Skeletal muscle tissue (tissue), 3 donors: ENCODE measurements at regions not wholly inside any gene's neighbourhood (a gene's known extent, or its start where the extent isn't known, plus 50 kb on each side); places are given as distances from the start of the nearest gene placed in this dataset.

ENCODE experiments used
- H3K27ac ChIP-seq: one replicate; pipeline ENCODE4 v1.7.0; 2013; ENCODE audit warnings: mild to moderate bottlenecking, low read depth, low read length, inconsistent platforms
- H3K27me3 ChIP-seq, 3 donors: one replicate each; pipeline ENCODE4 v1.7.0; 2013; ENCODE audit warnings: low read length in 3 of 3; ENCODE audit not compliant: control insufficient read depth in 3 of 3, insufficient read depth in 3 of 3
- H3K36me3 ChIP-seq, 3 donors: one replicate each; pipeline ENCODE4 v1.7.0; 2013; ENCODE audit warnings: low read length in 3 of 3; ENCODE audit not compliant: control insufficient read depth in 3 of 3, insufficient read depth in 3 of 3
- H3K4me1 ChIP-seq, 3 donors: one replicate each; pipeline ENCODE4 v1.7.0; 2013; ENCODE audit warnings: low read length in 3 of 3, mild to moderate bottlenecking in 3 of 3; ENCODE audit not compliant: control insufficient read depth in 3 of 3, insufficient read depth in 3 of 3
- H3K4me3 ChIP-seq, 3 donors: one replicate each; pipeline ENCODE4 v1.7.0; 2013; ENCODE audit warnings: low read length in 3 of 3
- H3K9ac ChIP-seq, 3 donors: one replicate each; pipeline ENCODE4 v1.7.0; 2013; ENCODE audit warnings: low read length in 3 of 3, mild to moderate bottlenecking in 3 of 3, moderate library complexity in 2 of 3, low read depth in 1 of 3
- H3K9me3 ChIP-seq, 3 donors: one replicate each; pipeline ENCODE4 v1.7.0; 2013; ENCODE audit warnings: low read length in 3 of 3; ENCODE audit not compliant: control insufficient read depth in 3 of 3
- donor health status: Osteomylitis.

DNA sequence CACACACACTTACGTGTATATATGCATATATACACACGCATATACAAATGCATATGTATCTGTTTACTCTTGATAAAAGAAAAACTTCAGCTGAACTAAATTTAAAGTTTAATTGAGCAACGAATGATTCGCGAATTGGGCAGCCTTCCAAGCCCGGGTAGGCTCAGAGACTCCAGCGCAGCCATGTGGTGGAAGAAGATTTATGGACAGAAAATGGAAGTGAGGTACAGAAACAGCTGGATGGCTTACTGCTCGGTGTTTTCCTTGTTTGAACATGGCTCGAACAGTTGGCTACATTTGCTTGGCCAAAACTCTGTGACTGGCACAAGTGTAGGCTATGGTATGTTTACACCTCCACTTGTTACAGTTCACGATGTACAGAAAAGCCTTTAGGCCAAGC is 239.3 kb upstream of the PRDM9 start:
- H3K4me3 ChIP-seq = no peak overlapping the region
- H3K27me3 ChIP-seq = no peaks in the 10 kb centered on the region
- H3K9ac ChIP-seq = no peak overlapping the region
- no peaks in the 10 kb centered on the region for H3K36me3 ChIP-seq
- no peaks in the 10 kb centered on the region for H3K9me3 ChIP-seq
- H3K27ac ChIP-seq = no peak overlapping the region
- H3K4me1 ChIP-seq = no peaks in the 10 kb centered on the region

DNA sequence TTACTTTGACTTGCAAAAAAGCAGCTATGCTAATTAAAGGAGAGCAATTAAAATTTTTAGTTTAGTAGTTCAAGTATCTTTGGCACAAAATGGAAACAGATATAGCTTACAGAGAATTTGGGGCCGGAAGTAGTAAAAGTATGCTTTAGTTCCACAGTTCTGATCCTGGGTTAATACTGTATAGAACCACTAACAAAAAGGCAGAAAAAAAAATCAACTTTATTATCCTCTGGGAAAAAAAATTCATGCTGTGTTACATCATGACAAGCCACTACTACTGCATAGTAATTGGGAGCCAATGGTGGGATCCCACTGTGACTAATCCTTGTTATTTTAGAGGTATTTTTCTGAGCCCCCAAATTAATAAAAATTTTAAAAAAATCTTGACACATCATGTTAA is 246.8 kb upstream of the PRDM9 start:
- Histone ChIP-seq H3K4me1 (no peaks in the 10 kb centered on the region), H3K4me3 (no peak overlapping the region), H3K9me3 (no peaks in the 10 kb centered on the region), H3K9ac (no peak overlapping the region), H3K27me3 (no peaks in the 10 kb centered on the region), H3K27ac (no peak overlapping the region), H3K36me3 (no peaks in the 10 kb centered on the region)

DNA sequence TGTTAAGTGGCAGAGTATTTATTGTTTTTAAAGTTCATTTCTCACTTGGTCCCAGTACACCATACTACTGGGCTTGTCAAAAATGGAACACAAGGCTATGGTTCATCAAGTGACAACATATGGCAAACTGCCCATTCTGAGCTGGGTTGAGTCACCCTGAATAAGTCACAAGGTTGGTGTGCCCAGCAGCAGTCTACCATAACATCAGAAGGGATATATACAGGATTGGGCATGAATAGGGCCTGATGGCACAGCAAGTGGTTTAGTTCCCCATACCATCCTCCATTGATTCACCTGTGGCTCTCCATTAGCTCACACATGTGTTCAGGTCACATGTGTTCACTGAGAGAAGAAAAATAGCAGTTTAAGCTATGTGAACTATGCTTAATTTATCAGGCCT is 249.8 kb upstream of the PRDM9 start:
- Histone ChIP-seq H3K27ac (no peak overlapping the region), H3K9me3 (no peaks in the 10 kb centered on the region), H3K4me3 (no peak overlapping the region), H3K27me3 (no peaks in the 10 kb centered on the region), H3K9ac (no peak overlapping the region), H3K4me1 (no peaks in the 10 kb centered on the region), H3K36me3 (no peaks in the 10 kb centered on the region)

DNA sequence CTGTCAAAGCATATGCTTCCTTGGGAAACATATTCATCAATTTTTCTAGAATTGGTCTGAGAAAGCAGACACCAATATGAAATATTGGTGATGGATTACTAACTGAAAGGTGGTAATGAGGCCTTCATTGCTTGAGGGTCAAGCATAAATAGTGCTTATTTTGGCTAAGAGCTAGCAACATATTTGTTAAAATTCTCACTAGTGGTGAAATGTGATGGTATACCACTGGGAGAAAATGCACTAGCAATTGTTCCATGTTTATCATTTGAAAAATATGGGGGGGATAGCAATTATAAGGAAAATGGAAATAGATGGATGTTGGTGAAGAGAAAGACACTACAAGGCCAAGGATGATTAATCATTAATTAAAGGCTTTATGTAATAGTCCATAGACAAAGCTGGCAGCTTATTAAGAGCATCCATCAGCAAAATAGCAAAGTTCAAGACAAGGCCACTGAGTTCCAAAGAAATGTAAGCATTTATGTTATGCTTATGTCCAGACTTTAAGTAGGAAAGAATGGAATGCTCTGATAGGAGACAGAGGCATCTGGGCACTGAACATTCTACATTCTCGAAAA is 253.7 kb upstream of the PRDM9 start:
- H3K36me3 ChIP-seq = no peaks in the 10 kb centered on the region
- H3K27ac ChIP-seq = no peak overlapping the region
- no peaks in the 10 kb centered on the region for H3K9me3 ChIP-seq
- no peaks in the 10 kb centered on the region for H3K4me1 ChIP-seq
- no peak overlapping the region for H3K4me3 ChIP-seq
- H3K27me3 ChIP-seq = no peaks in the 10 kb centered on the region
- no peak overlapping the region for H3K9ac ChIP-seq

DNA sequence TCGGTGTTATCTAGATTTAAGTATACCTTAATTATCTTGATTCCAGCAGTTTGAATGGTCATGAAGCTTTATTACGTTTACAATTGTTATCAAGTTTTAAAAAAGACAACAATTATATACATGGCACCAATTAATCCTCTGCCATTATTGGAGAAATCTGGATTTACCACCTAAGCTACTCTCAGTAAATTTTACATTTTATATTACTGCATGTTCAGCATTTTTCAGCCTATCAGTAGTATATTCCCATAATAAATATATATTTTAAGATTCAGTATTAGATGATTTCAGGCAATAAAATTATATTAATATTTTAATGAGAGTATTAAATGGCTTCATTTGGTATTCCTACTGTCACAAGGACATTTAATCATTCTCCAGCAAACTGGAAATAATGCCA is 264.5 kb upstream of the PRDM9 start:
- Histone ChIP-seq H3K27me3 (no peaks in the 10 kb centered on the region), H3K9me3 (no peaks in the 10 kb centered on the region), H3K9ac (no peak overlapping the region), H3K4me1 (no peaks in the 10 kb centered on the region), H3K27ac (no peak overlapping the region), H3K36me3 (no peaks in the 10 kb centered on the region), H3K4me3 (no peak overlapping the region)

DNA sequence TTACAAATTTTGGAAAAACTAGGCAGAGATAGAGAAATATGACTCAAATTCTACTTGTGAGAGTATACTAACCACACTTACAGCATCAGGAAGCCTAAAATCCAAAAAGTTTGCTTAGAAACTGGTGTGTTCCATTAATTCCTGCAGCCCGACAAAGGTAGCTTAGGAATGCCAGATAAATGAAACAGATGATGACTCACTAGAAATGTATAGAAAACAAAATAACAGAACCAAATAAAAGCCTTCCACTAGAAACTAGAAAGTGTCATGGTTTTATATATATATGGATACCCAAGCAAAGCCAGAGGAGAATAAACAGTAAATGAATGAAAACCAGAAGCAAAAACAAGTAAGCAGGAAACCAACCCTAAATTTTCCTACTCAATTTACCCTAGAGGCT is 272.2 kb upstream of the PRDM9 start:
- Histone ChIP-seq H3K27ac (no peak overlapping the region), H3K36me3 (no peaks in the 10 kb centered on the region), H3K4me1 (no peaks in the 10 kb centered on the region), H3K4me3 (no peak overlapping the region), H3K9me3 (no peaks in the 10 kb centered on the region), H3K27me3 (no peaks in the 10 kb centered on the region), H3K9ac (no peak overlapping the region)

DNA sequence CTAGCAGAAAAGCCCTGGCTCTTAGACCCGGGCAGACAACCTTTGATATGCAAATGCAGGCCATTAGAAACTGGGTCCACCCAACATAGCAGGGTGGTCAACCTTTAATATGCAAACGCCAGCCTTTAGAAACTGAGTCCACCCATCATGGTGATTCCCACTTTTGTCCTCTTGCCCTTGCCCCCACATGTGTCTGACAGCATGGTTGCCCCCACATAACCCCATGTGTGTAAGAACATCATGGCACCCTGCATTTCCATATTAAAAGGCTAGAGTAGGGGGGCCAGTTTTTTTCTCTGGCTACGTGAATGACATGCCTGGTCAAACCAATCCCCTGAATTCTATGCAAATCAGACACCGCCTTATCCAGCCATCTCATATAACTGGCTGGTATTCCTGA is 273.2 kb upstream of the PRDM9 start:
- Histone ChIP-seq H3K4me1 (no peaks in the 10 kb centered on the region), H3K27me3 (no peaks in the 10 kb centered on the region), H3K4me3 (no peak overlapping the region), H3K36me3 (no peaks in the 10 kb centered on the region), H3K9ac (no peak overlapping the region), H3K27ac (no peak overlapping the region), H3K9me3 (no peaks in the 10 kb centered on the region)

DNA sequence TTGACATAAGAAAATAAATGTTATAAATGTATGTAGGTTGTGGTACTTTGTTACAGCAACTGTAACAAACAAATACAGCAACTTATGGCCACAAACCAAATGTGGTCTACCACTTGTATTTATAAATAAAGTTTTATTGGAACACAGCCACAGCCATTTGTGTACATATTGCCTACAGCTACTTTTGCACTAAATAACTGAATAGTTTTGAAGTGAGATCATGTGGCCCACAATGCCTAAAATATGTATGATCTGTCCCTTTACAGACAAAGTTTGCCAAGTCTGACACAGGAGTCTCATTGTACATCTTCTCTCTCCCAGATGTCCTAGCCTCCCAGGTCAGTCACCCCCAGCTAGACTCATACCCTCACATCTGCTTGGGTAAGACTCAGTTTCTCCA is 283.6 kb upstream of the PRDM9 start:
- Histone ChIP-seq H3K4me3 (no peak overlapping the region), H3K9ac (no peak overlapping the region), H3K4me1 (no peaks in the 10 kb centered on the region), H3K27me3 (no peaks in the 10 kb centered on the region), H3K9me3 (no peaks in the 10 kb centered on the region), H3K36me3 (no peaks in the 10 kb centered on the region), H3K27ac (no peak overlapping the region)

DNA sequence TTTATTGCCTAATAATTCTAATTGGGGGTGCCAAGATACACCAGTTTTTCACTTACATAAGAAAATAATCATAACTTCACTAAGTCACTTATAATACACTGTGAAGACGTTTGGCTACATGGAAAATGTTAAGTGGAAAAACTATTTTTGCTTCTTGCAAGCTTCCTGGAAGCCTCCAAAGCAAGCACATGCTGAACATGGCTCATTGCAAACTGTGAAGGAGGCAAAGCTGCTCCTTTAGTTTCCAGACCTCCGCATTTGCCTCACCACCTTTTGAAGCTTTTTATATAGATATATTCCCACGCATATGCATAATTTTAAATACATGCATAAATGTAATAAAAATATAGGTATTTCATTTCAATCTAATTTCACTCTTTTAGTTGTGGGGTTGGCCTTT is 285.6 kb upstream of the PRDM9 start:
- Histone ChIP-seq H3K4me3 (no peak overlapping the region), H3K4me1 (no peaks in the 10 kb centered on the region), H3K27me3 (no peaks in the 10 kb centered on the region), H3K9ac (no peak overlapping the region), H3K27ac (no peak overlapping the region), H3K9me3 (no peaks in the 10 kb centered on the region), H3K36me3 (no peaks in the 10 kb centered on the region)

DNA sequence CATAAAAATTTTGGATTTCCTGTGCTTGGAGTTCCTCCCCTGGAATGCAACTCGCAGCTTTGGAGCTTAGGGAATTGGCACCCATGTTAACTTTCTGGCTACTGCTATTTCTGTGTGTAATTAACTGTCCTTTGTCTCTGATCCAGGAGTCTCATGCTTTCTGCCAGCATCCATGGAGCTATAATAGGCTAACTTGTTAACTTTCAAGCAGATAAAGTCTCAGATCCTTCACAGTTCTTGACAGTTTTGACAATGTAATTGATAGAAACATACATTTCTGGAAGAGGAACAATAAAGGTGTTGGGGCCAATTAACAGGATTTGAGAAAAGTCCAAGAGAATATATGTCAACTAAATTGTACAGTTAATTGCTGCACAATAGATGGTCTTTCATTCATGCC is 290.2 kb upstream of the PRDM9 start:
- Histone ChIP-seq H3K36me3 (no peaks in the 10 kb centered on the region), H3K4me3 (no peak overlapping the region), H3K9me3 (no peaks in the 10 kb centered on the region), H3K27ac (no peak overlapping the region), H3K4me1 (no peaks in the 10 kb centered on the region), H3K27me3 (no peaks in the 10 kb centered on the region), H3K9ac (no peak overlapping the region)

DNA sequence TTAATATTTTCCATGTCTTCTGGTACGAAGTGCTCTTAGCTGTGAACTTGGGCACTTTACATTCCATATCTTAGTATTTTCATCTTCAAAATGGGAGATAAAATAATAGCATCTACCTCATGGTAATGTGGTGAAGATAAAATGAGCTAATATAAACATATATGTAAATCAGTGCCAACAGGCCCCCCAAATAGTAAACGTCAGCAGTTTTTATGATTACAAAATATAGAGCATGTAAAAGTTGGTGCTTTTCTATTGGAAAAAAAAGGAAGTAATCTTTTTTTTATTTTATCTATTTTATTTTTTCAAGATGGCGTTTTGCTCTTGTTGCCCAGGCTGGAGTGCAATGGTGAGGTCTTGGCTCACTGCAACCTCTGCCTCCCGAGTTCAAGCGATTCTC is 291.1 kb upstream of the PRDM9 start:
- H3K4me1 ChIP-seq = no peaks in the 10 kb centered on the region
- H3K27me3 ChIP-seq = no peaks in the 10 kb centered on the region
- H3K4me3 ChIP-seq = no peak overlapping the region
- H3K9ac ChIP-seq = no peak overlapping the region
- H3K27ac ChIP-seq = no peak overlapping the region
- H3K9me3 ChIP-seq = no peaks in the 10 kb centered on the region
- H3K36me3 ChIP-seq = no peaks in the 10 kb centered on the region
